CD8-positive, alpha-beta memory T cell (primary cell): ENCODE measurements at regions not wholly inside any gene's neighbourhood (a gene's known extent, or its start where the extent isn't known, plus 50 kb on each side); places are given as distances from the start of the nearest gene placed in this dataset.
"Not testable (repeated sequence)": the region's sequence is repeated elsewhere in the genome, so short reads cannot be mapped to it uniquely, and the experiment has no call there.

Source experiments
- CTCF ChIA-PET: fragments of 350-600 bp; sonication (Branson Sonifier 250); formaldehyde crosslinking; loops from one replicate; lab custom pipeline; 2021; ENCODE audit warnings: antibody characterized with exemption; lab: Charles Lee
- POLR2A ChIA-PET: fragments of 350-600 bp; sonication (Branson Sonifier 250); formaldehyde crosslinking; loops from one replicate; lab custom pipeline; 2021; ENCODE audit warnings: antibody characterized with exemption; lab: Charles Lee
- DNase-seq, 5 donors: peaks; one replicate each; pipeline versions ENCODE4 v3.0.0 to v3.0.0-alpha.2; 2020 to 2022; ENCODE audit warnings: mixed read lengths in 1 of 5
- H3K27ac ChIP-seq: one replicate; pipeline ENCODE4 v1.7.0; 2013; ENCODE audit warnings: low read depth, mild to moderate bottlenecking, low read length, moderate library complexity
- H3K27me3 ChIP-seq: 2 replicates; pipeline ENCODE4 v1.7.0; 2013; ENCODE audit warnings: low read length, mild to moderate bottlenecking; ENCODE audit not compliant: insufficient read depth, poor library complexity, severe bottlenecking
- H3K36me3 ChIP-seq: 2 replicates; pipeline ENCODE4 v1.7.0; 2013; ENCODE audit warnings: mild to moderate bottlenecking, low read length, moderate library complexity; ENCODE audit not compliant: insufficient read depth
- H3K4me1 ChIP-seq: 2 replicates; pipeline ENCODE4 v1.7.0; 2013; ENCODE audit warnings: mild to moderate bottlenecking, low read length, moderate library complexity; ENCODE audit not compliant: insufficient read depth
- H3K4me3 ChIP-seq: 2 replicates; pipeline ENCODE4 v1.7.0; 2013; ENCODE audit warnings: mild to moderate bottlenecking, low read length
- H3K9me3 ChIP-seq: 2 replicates; pipeline ENCODE4 v1.7.0; 2013; ENCODE audit warnings: mild to moderate bottlenecking, low read length
- H3K27ac Mint-ChIP-seq, 8 donors: one replicate each; pipeline ENCODE4 v1.8.0; 2020 to 2021; ENCODE audit warnings: mixed read lengths in 8 of 8, mild to moderate bottlenecking in 6 of 8, inconsistent platforms in 3 of 8, moderate library complexity in 3 of 8
- H3K27me3 Mint-ChIP-seq, 2 donors: one replicate each; pipeline ENCODE4 v1.8.0; 2020 to 2021; ENCODE audit warnings: mixed read lengths in 2 of 2, mild to moderate bottlenecking in 1 of 2, moderate library complexity in 1 of 2
- H3K36me3 Mint-ChIP-seq, 3 donors: one replicate each; pipeline ENCODE4 v1.8.0; 2020 to 2021; ENCODE audit warnings: mixed read lengths in 3 of 3, inconsistent platforms in 1 of 3, mild to moderate bottlenecking in 1 of 3
- H3K4me1 Mint-ChIP-seq, 3 donors: one replicate each; pipeline ENCODE4 v1.8.0; 2020 to 2021; ENCODE audit warnings: mixed read lengths in 3 of 3, inconsistent platforms in 1 of 3, mild to moderate bottlenecking in 1 of 3
- H3K4me3 Mint-ChIP-seq, 7 donors: one replicate each; pipeline ENCODE4 v1.8.0; 2020 to 2021; ENCODE audit warnings: mixed read lengths in 7 of 7, mild to moderate bottlenecking in 6 of 7, moderate library complexity in 4 of 7, inconsistent platforms in 2 of 7
- H3K9me3 Mint-ChIP-seq, 5 donors: one replicate each; pipeline ENCODE4 v1.8.0; 2020 to 2022; ENCODE audit warnings: mixed read lengths in 5 of 5, mild to moderate bottlenecking in 3 of 5, moderate library complexity in 2 of 5, inconsistent platforms in 1 of 5

- CTCF ChIA-PET, H3K4me3 ChIP-seq, H3K4me1 ChIP-seq, H3K36me3 ChIP-seq, H3K27ac ChIP-seq, H3K4me1 Mint-ChIP-seq, H3K9me3 Mint-ChIP-seq, DNase-seq, H3K9me3 ChIP-seq, H3K4me3 Mint-ChIP-seq, H3K27ac Mint-ChIP-seq, POLR2A ChIA-PET, H3K27me3 ChIP-seq, H3K27me3 Mint-ChIP-seq, H3K36me3 Mint-ChIP-seq: not testable (repeated sequence)
Observed at GRCh38 chr3:198155771-198156170, 195.8 kb downstream of the LMLN start.

GRCh38 chr3:198157231-198157868, 197.3 kb downstream of the LMLN start:
- H3K9me3 Mint-ChIP-seq, H3K36me3 Mint-ChIP-seq, H3K9me3 ChIP-seq, H3K27ac Mint-ChIP-seq, H3K36me3 ChIP-seq, CTCF ChIA-PET, H3K27me3 Mint-ChIP-seq, POLR2A ChIA-PET, H3K4me3 ChIP-seq, H3K4me1 ChIP-seq, H3K27ac ChIP-seq, H3K27me3 ChIP-seq, H3K4me1 Mint-ChIP-seq: not testable (repeated sequence)
- peak overlapping the region in 1 of 7 donors; percentile 51 for H3K4me3 Mint-ChIP-seq
- peak in 1 of 5 donors; percentile 14 for DNase-seq

- H3K4me3 Mint-ChIP-seq, result peak overlapping the region in 1 of 7 donors; percentile 51
- H3K36me3 Mint-ChIP-seq, CTCF ChIA-PET, H3K9me3 Mint-ChIP-seq, H3K4me3 ChIP-seq, H3K36me3 ChIP-seq, H3K9me3 ChIP-seq, H3K4me1 ChIP-seq, DNase-seq, H3K27me3 ChIP-seq, H3K4me1 Mint-ChIP-seq, H3K27ac Mint-ChIP-seq, POLR2A ChIA-PET, H3K27me3 Mint-ChIP-seq, H3K27ac ChIP-seq: not testable (repeated sequence)
Observed at GRCh38 chr3:198158007-198158406, 198.0 kb downstream of the LMLN start.

GRCh38 chr3:198167339-198168039, 207.5 kb downstream of the LMLN start:
- peaks cover 4 to 13% of the 10 kb centered on the region in 2 donors for H3K27me3 Mint-ChIP-seq
- H3K4me3 Mint-ChIP-seq, H3K4me3 ChIP-seq, H3K36me3 ChIP-seq, H3K4me1 Mint-ChIP-seq, POLR2A ChIA-PET, H3K4me1 ChIP-seq, H3K27me3 ChIP-seq, H3K36me3 Mint-ChIP-seq, H3K9me3 ChIP-seq, H3K27ac ChIP-seq, CTCF ChIA-PET, H3K9me3 Mint-ChIP-seq: not testable (repeated sequence)
- H3K27ac Mint-ChIP-seq, result peak overlapping the region in 2 of 8 donors; percentile 15 to 52
- DNase-seq, result peak; percentile 54 to 82 (median 74)

GRCh38 chr3:198170781-198171180, 210.8 kb downstream of the LMLN start:
- H3K4me3 ChIP-seq, H3K36me3 Mint-ChIP-seq, H3K27ac Mint-ChIP-seq, H3K27ac ChIP-seq, CTCF ChIA-PET, H3K4me1 ChIP-seq, H3K4me1 Mint-ChIP-seq, H3K9me3 Mint-ChIP-seq, H3K36me3 ChIP-seq, POLR2A ChIA-PET, DNase-seq, H3K4me3 Mint-ChIP-seq, H3K9me3 ChIP-seq, H3K27me3 ChIP-seq: not testable (repeated sequence)
- peaks cover 4 to 13% of the 10 kb centered on the region in 2 donors for H3K27me3 Mint-ChIP-seq

GRCh38 chr3:198173080-198173479, 213.1 kb downstream of the LMLN start:
- H3K27me3 ChIP-seq, H3K4me1 Mint-ChIP-seq, H3K4me3 Mint-ChIP-seq, H3K36me3 Mint-ChIP-seq, CTCF ChIA-PET, H3K4me1 ChIP-seq, DNase-seq, H3K9me3 Mint-ChIP-seq, H3K9me3 ChIP-seq, POLR2A ChIA-PET, H3K36me3 ChIP-seq, H3K27ac ChIP-seq, H3K4me3 ChIP-seq, H3K27ac Mint-ChIP-seq, H3K27me3 Mint-ChIP-seq: not testable (repeated sequence)

GRCh38 chr3:198173929-198174574, 214.0 kb downstream of the LMLN start:
- not testable (repeated sequence) for H3K36me3 Mint-ChIP-seq, H3K27me3 Mint-ChIP-seq

More at GRCh38 chr3:198173929-198174574, 214.0 kb downstream of the LMLN start:
- H3K4me1 Mint-ChIP-seq, H3K4me3 Mint-ChIP-seq, H3K27ac Mint-ChIP-seq, H3K27ac ChIP-seq, H3K36me3 ChIP-seq, DNase-seq, H3K9me3 Mint-ChIP-seq, H3K27me3 ChIP-seq, CTCF ChIA-PET, POLR2A ChIA-PET, H3K9me3 ChIP-seq, H3K4me3 ChIP-seq, H3K4me1 ChIP-seq: not testable (repeated sequence)
